Subcutaneous abdominal adipose tissue (tissue), 5 donors: ENCODE measurements at regions not wholly inside any gene's neighbourhood (a gene's known extent, or its start where the extent isn't known, plus 50 kb on each side); places are given as distances from the start of the nearest gene placed in this dataset.

Experiments used
- H3K27ac ChIP-seq: one replicate; pipeline ENCODE4 v1.7.0; 2013; ENCODE audit warnings: low read depth, mild to moderate bottlenecking, inconsistent platforms, low read length, moderate library complexity
- H3K27me3 ChIP-seq, 5 donors: one replicate each; pipeline ENCODE4 v1.7.0; 2013; ENCODE audit warnings: low read length in 5 of 5, inconsistent platforms in 1 of 5; ENCODE audit not compliant: control insufficient read depth in 5 of 5, insufficient read depth in 4 of 5
- H3K36me3 ChIP-seq, 5 donors: one replicate each; pipeline ENCODE4 v1.7.0; 2013; ENCODE audit warnings: low read length in 5 of 5; ENCODE audit not compliant: control insufficient read depth in 5 of 5, insufficient read depth in 5 of 5
- H3K4me1 ChIP-seq, 5 donors: one replicate each; pipeline ENCODE4 v1.7.0; 2013; ENCODE audit warnings: low read length in 5 of 5, mild to moderate bottlenecking in 3 of 5, moderate library complexity in 1 of 5; ENCODE audit not compliant: control insufficient read depth in 5 of 5, insufficient read depth in 5 of 5
- H3K4me3 ChIP-seq, 5 donors: one replicate each; pipeline ENCODE4 v1.7.0; 2013; ENCODE audit warnings: low read length in 5 of 5, low read depth in 1 of 5
- H3K9ac ChIP-seq, 5 donors: one replicate each; pipeline ENCODE4 v1.7.0; 2013; ENCODE audit warnings: low read length in 5 of 5, mild to moderate bottlenecking in 4 of 5, moderate library complexity in 3 of 5
- H3K9me3 ChIP-seq, 5 donors: one replicate each; pipeline ENCODE4 v1.7.0; 2013; ENCODE audit warnings: low read length in 5 of 5; ENCODE audit not compliant: control insufficient read depth in 5 of 5
- donor health status: healthy.
- donor health status: healthy.
- donor health status: healthy.
- donor health status: healthy.
- donor health status: healthy.

DNA sequence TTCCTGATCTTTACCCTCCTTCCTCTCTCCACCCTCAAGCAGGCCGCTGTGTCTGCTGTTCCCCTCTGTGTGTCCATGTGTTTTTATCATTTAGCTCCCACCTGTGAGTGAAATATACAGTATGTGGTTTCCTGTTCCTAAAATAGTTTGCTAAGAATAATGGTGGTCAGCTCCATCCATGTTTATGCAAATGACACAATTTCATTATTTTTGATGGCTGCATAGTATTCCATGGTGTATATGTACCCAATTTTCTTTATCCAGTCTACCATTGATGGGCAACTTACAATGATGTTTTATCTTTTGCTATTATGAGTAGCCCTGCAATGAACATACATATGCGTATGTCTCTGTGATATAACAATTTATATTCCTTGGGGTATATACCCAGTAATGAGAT, 133.4 kb upstream of the RGS18 start:
- peaks cover 0 to 6% (median 3%) of the 10 kb centered on the region in 5 donors for H3K9me3 ChIP-seq
- no peaks in the 10 kb centered on the region for H3K4me1 ChIP-seq
- no peaks in the 10 kb centered on the region for H3K36me3 ChIP-seq
- no peak overlapping the region for H3K4me3 ChIP-seq
- H3K9ac ChIP-seq, result no peak overlapping the region
- H3K27ac ChIP-seq, result no peak overlapping the region
- H3K27me3 ChIP-seq, result no peaks in the 10 kb centered on the region

DNA sequence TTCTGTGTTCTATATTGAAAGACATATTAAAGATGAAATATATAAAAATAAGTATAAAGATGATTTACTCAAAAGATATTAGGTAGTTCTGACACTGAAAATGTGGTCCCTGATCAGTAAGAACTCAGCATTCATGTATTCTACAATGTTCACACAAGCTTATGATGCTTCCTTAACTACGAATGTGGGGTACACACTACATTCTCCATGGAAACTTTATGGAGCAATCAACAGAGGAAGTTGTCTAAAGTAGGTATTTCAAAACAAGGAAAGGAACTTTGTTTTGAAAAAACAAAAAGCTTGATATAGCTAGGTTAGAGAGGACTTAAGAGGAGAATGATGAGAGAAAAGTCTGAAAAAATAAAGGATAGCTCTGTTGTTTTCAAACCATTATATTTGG, 119.7 kb upstream of the RGS18 start:
- H3K27me3 ChIP-seq, result no peaks in the 10 kb centered on the region
- no peaks in the 10 kb centered on the region for H3K4me1 ChIP-seq
- no peak overlapping the region for H3K4me3 ChIP-seq
- peaks cover 3 to 9% (median 4%) of the 10 kb centered on the region in 5 donors for H3K9me3 ChIP-seq
- no peak overlapping the region for H3K27ac ChIP-seq
- no peak overlapping the region for H3K9ac ChIP-seq
- H3K36me3 ChIP-seq, result no peaks in the 10 kb centered on the region

DNA sequence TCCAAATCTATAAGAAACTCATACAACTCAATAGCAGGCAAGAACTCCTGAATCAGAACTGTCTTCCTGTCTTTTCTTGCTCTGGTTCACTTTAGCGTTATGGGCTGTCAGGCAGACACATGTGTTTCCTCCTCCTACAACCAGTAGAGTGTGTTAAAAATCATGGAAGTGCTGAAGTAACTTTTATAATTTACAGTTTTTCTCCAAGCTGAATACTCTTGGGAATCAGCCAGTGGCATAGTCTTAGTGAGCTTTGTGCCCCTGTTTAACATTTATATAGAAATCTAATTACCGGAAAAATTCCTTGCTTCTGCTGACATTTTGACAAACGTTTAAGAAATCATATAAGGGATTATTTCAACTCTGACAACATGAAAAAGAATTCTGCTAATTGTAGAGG, 113.1 kb upstream of the RGS18 start:
- no peaks in the 10 kb centered on the region for H3K36me3 ChIP-seq
- no peak overlapping the region for H3K9ac ChIP-seq
- H3K4me3 ChIP-seq, result no peak overlapping the region
- no peaks in the 10 kb centered on the region for H3K4me1 ChIP-seq
- no peaks in the 10 kb centered on the region for H3K9me3 ChIP-seq
- no peak overlapping the region for H3K27ac ChIP-seq
- H3K27me3 ChIP-seq, result no peaks in the 10 kb centered on the region

DNA sequence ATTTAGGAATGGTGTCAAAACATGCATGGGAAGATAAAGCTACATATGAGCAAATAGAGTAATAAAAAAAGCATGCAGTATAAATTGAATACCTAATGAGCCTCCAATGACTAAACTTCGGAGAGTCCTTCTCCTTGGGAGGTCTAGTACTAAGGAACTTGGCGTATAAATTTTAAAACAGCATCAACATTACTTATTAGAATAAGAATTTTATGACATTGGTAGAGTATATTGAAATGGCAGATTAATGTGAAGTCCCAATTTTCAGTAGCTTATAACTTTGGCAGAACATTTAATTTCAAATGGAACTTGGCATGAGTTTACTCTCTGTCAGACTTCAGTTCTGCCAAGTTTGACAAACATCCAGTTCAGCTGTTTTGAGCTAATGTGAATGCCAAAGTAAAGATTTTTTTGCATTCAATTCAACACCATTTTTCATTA, 104.7 kb upstream of the RGS18 start:
- Histone ChIP-seq H3K36me3 (no peaks in the 10 kb centered on the region), H3K27ac (no peak overlapping the region)

DNA sequence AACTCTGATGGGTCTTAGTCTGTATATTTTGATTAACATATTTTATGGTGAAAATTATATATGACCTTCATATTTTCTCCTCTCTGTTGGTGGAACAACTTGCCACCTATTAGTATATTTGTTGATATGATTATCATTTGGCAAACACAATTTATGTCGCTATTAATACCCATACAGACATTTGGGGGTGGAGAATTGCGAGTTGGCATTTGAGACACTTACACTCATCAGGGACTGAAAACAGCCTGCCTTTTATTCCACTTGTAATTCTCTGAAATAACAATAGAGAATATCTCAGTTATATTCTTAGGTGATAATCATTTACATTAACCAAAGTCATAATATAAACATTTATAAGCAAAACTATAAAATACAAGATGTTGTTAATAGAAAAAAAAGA, 100.5 kb upstream of the RGS18 start:
- Histone ChIP-seq H3K9me3 (peaks cover 0 to 2% (median 0%) of the 10 kb centered on the region in 5 donors), H3K4me1 (peaks cover 0 to 12% (median 0%) of the 10 kb centered on the region in 5 donors), H3K27me3 (no peaks in the 10 kb centered on the region), H3K36me3 (no peaks in the 10 kb centered on the region), H3K4me3 (no peak overlapping the region), H3K9ac (no peak overlapping the region), H3K27ac (no peak overlapping the region)

More for the DNA sequence above, 104.7 kb upstream of the RGS18 start:
- H3K27me3 ChIP-seq, result no peaks in the 10 kb centered on the region
- H3K4me1 ChIP-seq, result peaks cover 0 to 12% (median 0%) of the 10 kb centered on the region in 5 donors
- no peak overlapping the region for H3K9ac ChIP-seq
- no peak overlapping the region for H3K4me3 ChIP-seq
- no peaks in the 10 kb centered on the region for H3K9me3 ChIP-seq

DNA sequence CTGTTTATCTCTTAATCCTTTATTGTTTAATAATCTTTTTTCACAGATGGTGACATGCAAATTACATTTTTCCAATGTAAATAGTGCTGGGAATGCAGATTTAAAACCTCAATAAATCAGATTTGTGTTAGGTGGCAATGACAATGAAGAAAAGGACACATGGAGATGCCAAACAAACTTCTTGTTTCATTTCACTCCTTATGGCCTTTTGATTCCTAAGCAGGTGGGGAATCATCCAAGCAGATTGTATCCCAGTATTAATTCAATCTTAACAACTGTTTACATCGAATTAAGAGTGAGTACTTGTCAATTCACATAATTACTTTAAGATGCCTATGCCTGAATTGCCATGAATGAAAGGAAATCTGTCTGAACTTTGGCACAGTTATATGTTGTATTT, 98.9 kb upstream of the RGS18 start:
- peaks cover 0 to 2% (median 0%) of the 10 kb centered on the region in 5 donors for H3K9me3 ChIP-seq
- no peaks in the 10 kb centered on the region for H3K4me1 ChIP-seq
- no peaks in the 10 kb centered on the region for H3K27me3 ChIP-seq
- H3K36me3 ChIP-seq, result no peaks in the 10 kb centered on the region
- H3K4me3 ChIP-seq, result no peak overlapping the region
- no peak overlapping the region for H3K9ac ChIP-seq
- H3K27ac ChIP-seq, result no peak overlapping the region

DNA sequence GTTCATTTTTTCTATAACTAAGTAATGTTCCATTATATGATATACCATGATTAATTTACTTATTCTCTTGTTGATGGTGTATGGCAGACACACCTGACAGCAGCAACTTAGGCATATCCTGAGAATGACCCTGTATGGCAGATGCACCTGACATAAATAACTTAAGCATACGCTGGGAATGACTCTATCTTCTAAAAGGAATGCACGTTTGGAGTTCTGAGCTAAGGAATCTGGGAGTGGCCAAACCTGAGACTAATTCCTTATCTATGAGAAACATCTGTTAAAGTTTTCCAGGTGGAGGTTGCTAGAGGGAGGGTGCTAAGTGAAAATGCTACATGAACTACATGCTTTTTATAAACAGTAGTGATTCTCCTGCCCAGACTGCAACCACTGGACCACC, 96.7 kb upstream of the RGS18 start:
- Histone ChIP-seq H3K27me3 (no peaks in the 10 kb centered on the region), H3K36me3 (no peaks in the 10 kb centered on the region), H3K9me3 (peaks cover 0 to 2% (median 0%) of the 10 kb centered on the region in 5 donors), H3K27ac (no peak overlapping the region), H3K9ac (no peak overlapping the region), H3K4me1 (no peaks in the 10 kb centered on the region), H3K4me3 (no peak overlapping the region)

DNA sequence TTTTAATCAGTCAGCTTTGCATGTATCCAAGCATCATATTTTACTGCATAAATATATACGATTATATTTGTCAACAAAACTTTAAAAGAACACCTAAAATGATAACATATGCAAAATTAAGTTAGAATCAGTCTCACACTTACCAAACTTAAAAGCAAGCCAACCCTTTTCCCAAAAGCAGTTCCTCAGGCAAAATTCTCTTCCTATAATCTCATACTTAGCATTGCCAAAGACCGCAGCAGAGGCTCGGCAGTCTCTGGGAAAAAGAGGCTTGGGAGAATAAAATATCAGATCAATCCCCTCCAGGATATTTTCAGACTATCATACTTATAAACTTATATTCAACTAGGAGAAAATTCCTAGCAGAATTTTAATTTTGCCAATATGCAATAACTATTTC, 93.2 kb upstream of the RGS18 start:
- H3K4me3 ChIP-seq, result no peak overlapping the region
- no peaks in the 10 kb centered on the region for H3K4me1 ChIP-seq
- H3K9me3 ChIP-seq, result peaks cover 0 to 2% (median 0%) of the 10 kb centered on the region in 5 donors
- H3K27me3 ChIP-seq, result no peaks in the 10 kb centered on the region
- no peak overlapping the region for H3K27ac ChIP-seq
- no peaks in the 10 kb centered on the region for H3K36me3 ChIP-seq
- H3K9ac ChIP-seq, result no peak overlapping the region

DNA sequence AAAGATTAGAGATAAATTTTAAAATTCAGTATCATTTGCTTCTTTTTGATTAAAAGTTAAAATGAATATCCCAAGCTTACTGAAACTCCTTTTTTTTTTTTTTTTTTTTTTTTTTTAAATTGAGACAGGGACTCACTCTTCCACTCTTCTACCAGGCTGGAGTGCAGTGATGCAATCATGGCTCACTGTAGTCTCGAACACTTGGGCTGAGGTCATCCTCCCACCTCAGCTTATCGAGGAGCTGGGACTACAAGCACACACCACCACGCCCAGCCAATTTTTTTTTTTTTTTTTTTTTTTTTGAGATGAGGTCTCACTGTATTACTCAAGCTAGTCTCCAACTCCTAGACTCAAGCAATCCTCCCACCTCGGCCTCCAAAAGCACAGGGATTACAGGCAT, 92.1 kb upstream of the RGS18 start:
- H3K4me3 ChIP-seq, result no peak overlapping the region
- H3K4me1 ChIP-seq, result no peaks in the 10 kb centered on the region
- H3K9me3 ChIP-seq, result peaks cover 0 to 2% (median 0%) of the 10 kb centered on the region in 5 donors
- H3K36me3 ChIP-seq, result no peaks in the 10 kb centered on the region
- no peaks in the 10 kb centered on the region for H3K27me3 ChIP-seq
- H3K27ac ChIP-seq, result no peak overlapping the region
- H3K9ac ChIP-seq, result no peak overlapping the region

DNA sequence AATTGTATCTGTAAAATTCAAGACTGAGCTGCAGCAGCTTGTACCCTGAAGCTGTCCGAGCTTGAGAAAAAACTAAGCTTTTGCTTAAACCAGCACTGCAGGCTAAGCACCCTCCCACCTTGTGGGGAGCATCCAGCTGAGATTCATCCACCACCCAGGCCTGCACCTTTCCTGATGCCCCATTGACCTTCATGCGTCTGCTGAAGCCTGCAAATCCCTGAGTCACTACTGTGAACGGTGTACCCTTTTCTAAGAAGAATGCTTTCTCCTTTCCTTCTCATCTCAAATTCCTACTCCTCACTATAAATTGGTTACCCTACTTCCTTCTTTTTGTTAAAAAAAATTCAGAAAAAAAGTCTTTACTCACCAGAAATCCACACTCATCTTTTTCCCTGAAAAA, 90.9 kb upstream of the RGS18 start:
- Histone ChIP-seq H3K4me3 (no peak overlapping the region), H3K9ac (no peak overlapping the region), H3K9me3 (no peaks in the 10 kb centered on the region), H3K36me3 (no peaks in the 10 kb centered on the region), H3K27ac (no peak overlapping the region), H3K27me3 (no peaks in the 10 kb centered on the region), H3K4me1 (no peaks in the 10 kb centered on the region)

DNA sequence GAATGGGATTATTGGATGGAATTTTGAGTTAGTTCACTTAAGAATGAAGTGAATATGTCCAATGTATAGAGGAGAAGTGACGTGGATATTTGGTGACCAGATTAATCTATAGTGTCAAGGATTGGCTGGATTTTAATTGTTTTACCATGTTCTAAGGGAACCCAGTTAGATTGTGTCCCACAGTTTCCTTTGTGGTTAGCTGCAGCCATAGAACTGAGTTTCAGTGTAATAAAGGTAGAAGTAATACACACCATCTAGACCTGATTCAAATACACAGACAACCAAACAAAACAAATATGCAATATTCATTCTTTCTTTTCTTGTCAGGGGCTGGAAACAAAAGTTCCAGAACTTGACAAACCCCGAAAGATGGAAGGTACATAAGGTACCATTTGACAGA, 88.0 kb upstream of the RGS18 start:
- H3K4me3 ChIP-seq, result no peak overlapping the region
- no peaks in the 10 kb centered on the region for H3K36me3 ChIP-seq
- no peak overlapping the region for H3K9ac ChIP-seq

More for the DNA sequence above, 88.0 kb upstream of the RGS18 start:
- Histone ChIP-seq H3K27me3 (no peaks in the 10 kb centered on the region), H3K9me3 (no peaks in the 10 kb centered on the region), H3K4me1 (no peaks in the 10 kb centered on the region), H3K27ac (no peak overlapping the region)
